ENCODE measurements at regions not wholly inside any gene's neighbourhood (a gene's known extent, or its start where the extent isn't known, plus 50 kb on each side); places are given as distances from the start of the nearest gene placed in this dataset.
"Not testable (repeated sequence)": the region's sequence is repeated elsewhere in the genome, so short reads cannot be mapped to it uniquely, and the experiment has no call there.

DNA sequence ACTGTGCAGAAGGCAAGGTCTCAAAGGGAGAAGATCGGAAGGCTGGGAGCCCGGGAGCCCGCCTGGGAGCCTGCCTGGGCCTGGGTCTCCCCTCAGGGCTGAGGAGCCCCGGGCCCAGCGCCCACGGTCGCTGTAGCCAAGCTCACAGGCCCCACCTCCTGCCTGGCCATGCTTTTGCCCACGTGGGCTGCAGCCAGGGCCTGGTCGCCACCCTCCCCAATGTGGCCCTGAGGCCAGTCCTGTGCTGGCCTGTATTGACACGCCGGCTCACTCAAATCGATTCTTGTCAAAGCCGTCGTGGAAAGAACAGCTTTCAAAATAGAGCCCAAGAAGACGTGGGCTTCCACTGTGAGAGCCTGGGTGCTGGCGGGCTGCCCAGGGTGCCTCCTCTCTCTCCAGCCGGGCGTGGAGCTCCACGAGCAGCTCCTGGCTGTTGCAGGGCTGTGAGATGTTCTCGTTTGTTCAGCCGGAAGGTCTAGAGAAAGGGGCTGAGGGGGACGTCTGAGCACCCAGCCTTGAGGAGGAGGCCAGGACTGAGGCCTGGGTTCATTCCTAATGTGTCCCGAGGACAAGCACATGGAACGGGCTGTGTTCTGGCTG, 4433.7 kb upstream of the TPTE start:
- not testable (repeated sequence) for H3K4me3 ChIP-seq (ENCODE audit: low read depth, low read length)

DNA sequence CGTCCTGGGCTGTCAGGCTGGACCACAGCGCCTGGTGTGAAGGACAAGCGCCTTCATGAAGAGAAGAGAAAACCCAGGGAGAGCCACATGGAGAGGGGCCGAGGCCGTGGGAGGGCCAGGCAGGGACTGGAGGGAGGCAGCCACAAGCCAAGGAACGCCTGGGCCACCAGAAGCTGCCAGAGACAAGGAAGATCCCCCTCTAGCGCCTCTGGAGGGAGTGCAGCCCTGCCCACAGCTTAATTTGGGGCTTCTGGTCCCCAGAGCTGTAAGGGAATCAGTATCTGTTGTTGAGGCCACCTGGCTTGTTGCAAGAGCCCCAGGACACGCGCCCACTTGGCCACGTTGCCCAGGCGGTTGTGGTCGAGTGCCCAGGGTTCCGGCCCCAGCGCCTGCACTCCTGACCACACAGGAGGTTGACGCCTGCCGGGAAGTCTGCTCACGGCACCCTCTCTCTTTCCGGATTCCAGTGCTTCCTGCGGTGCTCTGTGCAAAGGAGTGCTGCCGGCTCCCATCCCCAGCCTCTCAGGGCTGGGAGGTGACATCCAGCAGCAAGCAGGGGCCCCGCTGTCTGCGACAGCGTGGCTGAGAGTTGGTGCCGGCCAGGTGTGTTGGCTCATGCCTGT, 4431.0 kb upstream of the TPTE start:
- H3K4me3 ChIP-seq (ENCODE audit: low read depth, low read length); DNase-seq (ENCODE audit: low read depth): not testable (repeated sequence)

More for the DNA sequence above, 4433.7 kb upstream of the TPTE start:
- DNase-seq (ENCODE audit: low read depth) = not testable (repeated sequence)

DNA sequence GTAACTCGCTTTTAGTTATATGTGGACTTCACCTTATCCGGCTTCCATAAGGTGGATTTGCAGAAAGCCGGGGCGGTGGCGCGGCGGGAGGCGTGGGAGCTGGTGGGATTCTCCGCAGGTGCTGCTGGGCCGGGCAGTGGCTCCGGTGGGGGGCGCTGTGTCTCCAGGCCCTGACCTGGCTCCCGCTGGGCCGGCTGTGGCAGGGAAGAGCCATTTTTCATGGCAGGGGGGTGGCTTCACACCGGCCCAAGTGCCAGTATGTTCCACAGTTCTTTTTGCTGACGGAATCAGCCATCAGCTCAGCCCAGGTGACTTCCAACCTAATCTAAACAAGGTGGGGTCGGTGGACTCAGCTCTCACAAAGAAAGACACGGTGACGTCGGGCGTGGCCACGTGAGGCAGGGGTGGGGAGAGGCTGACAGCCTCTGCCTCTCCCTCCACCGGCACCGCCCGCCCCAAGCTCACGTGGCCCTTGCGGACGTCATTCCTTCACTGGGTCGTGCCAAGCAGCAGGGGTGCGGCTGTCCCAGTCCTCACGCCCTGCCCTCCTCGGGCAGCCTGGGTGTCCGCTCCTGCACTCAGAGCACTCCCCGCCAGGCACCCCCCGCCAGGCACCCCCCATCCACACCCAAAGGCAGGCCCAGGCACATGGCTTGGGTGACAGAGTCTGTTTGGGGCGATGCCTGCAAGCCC, 4429.9 kb upstream of the TPTE start:
- not testable (repeated sequence) for H3K4me3 ChIP-seq (ENCODE audit: low read depth, low read length); DNase-seq (ENCODE audit: low read depth)

DNA sequence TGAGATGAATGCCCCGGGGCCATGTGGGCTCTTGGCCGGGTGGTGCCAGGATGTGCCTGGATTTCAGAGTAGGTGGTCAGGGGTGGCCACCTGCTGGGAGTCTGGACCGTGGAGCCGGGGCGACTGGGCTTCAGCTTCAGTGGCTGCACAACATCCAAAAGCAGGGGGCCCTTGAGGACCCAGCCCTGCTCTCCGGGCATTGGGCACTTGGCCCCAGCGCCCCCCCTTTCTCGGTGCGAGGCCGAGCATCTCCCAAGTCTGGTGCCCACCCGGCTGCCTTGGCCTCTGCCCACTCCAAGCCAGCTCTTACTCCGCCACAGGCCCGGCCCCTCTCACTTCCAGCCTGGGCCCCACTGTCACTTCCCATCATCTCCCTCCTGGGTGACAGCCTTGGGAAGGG, 4429.0 kb upstream of the TPTE start:
- not testable (repeated sequence) for H3K4me3 ChIP-seq (ENCODE audit: low read depth, low read length); DNase-seq (ENCODE audit: low read depth)

DNA sequence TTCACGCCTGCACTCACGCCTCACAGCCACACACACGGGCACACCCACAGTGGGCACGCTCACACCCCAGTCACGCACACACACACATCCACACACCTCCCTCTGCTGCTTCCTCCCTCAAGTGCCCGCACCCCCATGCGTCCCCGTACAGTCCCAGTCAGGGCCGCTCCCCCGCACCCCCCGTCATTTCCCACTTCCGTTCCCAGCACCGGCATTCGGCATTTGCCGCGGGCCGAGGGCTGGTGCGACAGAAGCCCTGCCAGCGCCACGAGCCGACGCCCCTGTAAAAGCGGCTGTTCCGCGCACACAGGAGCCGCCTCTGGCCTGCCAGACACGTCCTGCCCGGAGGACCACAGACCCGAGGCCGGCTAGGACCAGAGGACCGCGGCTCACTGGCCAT, 4428.0 kb upstream of the TPTE start:
- H3K4me3 ChIP-seq (ENCODE audit: low read depth, low read length); DNase-seq (ENCODE audit: low read depth): not testable (repeated sequence)

DNA sequence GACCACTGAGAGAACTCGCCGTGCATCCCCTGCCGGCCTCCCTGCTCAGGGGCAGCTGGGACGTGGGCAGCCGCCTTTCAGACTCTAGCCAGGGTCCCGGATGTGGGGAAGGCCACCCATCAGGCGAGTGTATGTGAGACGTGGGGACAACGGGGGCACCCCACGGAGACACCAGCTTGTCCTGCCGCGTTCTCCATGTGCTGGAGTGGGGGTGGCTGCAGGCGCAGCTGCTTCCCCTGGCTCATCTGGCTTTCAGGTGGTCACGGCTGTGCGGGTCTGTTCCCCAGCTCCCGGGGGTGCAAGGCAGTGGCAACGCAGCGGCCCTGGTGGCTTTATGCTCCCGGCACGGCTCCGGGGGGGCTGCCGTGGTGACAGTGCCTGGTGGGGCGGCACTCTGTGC, 4427.5 kb upstream of the TPTE start:
- not testable (repeated sequence) for H3K4me3 ChIP-seq (ENCODE audit: low read depth, low read length); DNase-seq (ENCODE audit: low read depth)

DNA sequence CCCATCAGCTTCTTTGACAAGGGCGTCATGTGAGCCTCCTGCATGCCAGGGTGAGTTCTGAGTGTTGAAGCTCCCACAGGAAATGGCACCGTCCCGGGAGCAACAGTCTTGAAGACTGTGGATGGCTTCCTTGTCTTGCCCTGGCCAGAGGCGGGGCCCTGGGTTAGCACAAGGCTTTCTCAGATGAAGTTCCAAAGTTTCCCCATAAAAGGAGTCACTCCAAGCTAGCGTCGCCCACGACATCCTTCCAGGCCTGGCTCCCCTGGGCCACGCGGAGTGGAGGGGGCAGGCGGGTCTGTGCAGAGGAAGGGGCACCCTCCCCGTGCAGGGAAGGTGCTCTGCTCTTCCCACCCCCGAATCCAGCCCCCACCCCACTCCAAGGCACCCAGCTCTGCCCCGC, 4426.1 kb upstream of the TPTE start:
- H3K4me3 ChIP-seq (ENCODE audit: low read depth, low read length); DNase-seq (ENCODE audit: low read depth): not testable (repeated sequence)

DNA sequence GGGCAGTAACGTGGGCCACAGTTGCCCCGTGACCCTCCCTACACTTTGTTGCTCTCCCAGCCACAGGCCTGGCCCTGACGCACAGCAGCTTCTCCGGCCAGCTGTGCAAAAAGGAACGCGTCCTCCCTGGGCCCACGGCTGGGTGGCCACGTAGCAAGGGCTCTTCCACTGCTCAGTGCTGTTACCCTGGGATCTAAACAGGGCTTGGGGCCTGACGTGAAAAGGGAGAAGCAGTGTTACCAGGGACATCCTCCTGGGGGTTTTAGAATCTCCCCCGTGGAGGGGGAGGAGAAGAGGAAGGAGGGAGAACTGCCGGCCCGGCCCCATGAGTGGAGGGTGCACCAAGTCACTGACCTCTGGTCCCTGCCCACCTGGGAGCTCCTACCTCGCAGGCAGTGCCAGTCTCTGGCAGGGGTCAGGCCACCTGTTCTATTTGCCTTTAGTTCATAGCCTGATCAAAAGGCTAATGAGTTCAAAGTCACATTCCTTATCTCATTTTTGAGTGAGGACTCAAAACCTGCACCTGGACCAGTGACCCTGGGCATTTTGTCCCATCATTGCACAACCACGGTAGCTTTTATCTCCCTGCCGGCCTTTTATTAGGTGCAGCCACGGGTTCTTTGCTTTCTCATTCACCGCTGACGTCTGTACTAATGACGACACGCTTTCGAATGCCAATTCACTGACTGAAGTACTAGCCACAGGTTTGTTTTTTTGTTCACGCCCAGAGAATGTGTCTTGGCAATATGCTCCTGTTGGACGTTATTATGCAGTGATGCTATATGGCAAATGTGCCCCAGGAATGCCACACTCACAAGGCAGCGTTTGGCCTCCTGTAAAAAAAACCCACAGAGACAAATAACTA, 4424.6 kb upstream of the TPTE start:
- H3K4me3 ChIP-seq (ENCODE audit: low read depth, low read length); DNase-seq (ENCODE audit: low read depth): not testable (repeated sequence)

DNA sequence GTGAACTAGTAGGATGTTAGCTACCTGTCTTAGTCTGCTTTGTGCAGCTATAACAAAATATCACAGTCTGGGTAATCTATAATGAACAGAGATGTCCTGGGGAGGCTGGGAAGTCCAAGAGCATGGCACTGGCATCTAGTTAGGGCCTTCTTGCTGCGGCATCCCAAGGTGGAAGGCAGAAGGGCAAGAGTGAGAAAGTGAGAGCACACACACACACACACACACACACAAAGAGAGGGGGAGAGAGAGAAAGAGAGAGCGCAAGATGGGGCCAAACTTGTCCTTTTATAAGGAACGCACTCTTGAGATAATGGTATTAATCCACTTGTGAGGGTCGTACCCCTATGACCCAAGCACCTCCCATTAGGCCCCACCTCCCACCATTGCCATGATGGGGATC, 4423.6 kb upstream of the TPTE start:
- not testable (repeated sequence) for DNase-seq (ENCODE audit: low read depth); H3K4me3 ChIP-seq (ENCODE audit: low read depth, low read length)

DNA sequence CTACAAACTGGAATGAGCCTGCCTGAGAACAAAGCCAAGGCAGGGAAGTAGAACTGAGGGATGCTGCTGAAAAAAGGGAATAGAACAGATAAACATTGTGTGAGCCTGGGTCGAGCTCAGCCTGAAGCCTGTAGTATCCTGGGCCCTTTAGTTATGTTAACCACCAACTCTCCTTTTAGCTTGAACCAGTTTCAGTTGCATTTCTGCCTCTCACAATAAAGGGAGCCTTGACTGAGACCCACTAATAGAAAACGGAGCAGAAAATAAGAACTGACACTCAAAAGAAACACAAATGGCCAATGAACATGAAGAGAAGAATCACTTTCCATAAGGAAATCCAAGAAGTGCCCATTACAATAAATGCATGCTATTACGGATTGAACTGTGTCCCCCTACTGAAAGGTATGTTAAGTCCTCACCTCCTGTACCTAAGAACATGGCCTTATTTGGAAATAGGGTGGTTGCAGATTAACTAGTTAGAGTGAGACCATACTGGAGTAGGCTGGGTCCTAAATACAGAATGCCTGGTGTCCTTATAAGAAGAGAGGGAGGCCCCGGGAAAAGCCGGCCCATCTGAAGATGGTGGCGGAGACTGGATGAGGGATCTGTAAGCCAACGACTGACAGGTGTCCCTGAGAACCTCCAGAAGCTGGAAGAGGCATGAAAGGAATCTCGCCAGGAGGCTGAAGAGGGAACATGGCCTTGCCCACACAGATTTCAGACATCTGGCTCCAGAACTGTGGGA, 4423.0 kb upstream of the TPTE start:
- H3K4me3 ChIP-seq (ENCODE audit: low read depth, low read length); DNase-seq (ENCODE audit: low read depth): not testable (repeated sequence)

DNA sequence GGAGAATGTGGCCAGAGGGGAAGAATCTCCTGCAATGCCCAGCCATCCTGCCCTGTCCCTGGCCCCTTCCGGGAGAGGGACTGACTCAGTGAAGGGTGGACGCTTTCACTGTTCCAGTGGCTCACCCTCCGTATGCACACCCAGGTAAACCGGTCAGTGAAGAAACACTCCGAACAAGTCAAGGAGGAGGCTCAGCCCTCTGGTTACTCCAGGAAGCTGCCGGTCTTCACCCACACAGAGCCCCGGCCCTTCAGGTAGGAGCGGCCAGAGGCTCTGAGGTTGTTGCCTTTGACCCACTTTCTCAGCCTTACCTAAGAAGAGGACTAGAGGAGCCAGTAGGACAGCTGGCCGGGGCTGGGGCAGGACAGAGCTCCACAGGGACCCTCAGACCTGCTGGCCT, 4419.8 kb upstream of the TPTE start:
- not testable (repeated sequence) for H3K4me3 ChIP-seq (ENCODE audit: low read depth, low read length); DNase-seq (ENCODE audit: low read depth)

DNA sequence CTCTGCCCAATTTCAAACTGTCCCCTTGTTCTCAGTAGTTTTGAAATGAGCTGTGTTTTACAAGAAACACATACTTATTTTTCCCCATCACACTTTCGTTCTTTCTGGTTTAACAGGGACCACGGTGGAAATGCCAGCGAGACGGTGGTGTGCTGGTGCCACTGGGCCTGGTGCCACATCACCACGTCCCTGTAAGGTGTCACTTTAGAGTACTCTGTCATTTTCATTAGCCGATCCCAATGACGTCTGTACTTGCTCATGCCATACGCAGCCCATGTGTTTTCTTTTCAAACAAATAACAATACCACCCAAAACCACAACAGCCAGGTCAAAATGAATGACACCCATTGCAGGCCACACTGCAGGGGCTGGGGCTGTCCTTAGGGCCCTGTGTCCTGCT, 4416.8 kb upstream of the TPTE start:
- DNase-seq (ENCODE audit: low read depth); H3K4me3 ChIP-seq (ENCODE audit: low read depth, low read length): not testable (repeated sequence)

DNA sequence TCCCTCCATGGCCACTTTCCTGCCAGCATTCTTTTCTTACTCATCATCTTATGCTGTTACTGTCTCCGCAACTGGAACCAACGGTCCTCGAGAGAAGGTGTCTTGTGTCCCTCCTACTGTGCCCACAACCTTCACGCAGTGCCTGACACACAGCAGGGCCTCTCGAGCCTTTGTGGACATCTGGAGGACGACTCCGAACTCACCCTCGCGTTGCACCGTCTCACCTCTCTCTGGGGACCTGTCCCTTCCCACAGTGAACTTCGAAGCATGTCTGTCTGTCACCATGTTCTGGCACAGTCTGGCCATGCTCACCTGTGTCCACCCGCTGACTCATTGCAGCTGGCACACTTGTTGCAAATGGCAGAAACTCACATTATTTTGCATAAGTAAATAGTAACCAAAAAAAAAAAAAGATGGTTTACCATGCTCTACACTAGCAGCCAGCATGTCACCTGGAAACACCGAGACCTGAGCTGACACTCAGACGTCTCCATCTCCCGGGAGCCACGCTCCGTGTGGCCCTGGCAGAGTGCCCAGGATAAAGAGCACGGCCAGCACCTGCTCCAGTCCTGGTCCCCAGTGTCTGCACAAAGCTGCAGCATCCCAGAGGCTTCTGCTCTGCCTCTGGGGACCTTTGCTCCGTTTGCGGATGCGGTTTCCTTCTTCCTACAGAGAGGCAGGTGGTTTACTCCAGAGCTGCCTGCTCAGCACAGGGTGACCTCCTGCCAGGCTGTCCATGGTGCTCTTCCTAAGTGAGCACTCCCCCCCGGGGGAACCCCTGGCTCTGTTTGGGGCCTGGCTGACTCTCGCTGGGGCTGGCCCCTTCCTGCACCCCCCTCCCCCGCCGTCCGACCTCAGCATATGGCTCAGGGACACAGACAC, 4414.5 kb upstream of the TPTE start:
- not testable (repeated sequence) for DNase-seq (ENCODE audit: low read depth); H3K4me3 ChIP-seq (ENCODE audit: low read depth, low read length)

DNA sequence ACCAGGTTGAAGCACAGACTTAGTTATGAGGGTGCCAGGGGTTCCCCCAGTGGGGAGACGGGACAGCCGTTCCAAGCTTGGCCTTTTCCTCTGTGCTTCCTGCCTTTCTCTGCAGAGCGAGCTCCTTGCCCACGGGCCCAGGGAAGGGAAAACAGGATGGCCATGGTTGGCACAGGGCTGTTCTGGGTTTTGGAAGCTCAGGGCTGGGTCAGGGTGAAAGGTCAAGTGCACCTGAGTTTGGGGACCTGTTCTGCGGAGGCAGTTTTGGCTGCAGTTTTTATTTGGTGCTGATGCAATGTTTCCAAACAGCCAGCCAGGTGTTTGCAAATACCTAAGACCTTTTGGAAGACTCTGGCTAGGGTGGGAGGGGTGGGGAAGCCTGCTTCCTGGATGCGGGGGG, 4412.5 kb upstream of the TPTE start:
- DNase-seq (ENCODE audit: low read depth); H3K4me3 ChIP-seq (ENCODE audit: low read depth, low read length): not testable (repeated sequence)

DNA sequence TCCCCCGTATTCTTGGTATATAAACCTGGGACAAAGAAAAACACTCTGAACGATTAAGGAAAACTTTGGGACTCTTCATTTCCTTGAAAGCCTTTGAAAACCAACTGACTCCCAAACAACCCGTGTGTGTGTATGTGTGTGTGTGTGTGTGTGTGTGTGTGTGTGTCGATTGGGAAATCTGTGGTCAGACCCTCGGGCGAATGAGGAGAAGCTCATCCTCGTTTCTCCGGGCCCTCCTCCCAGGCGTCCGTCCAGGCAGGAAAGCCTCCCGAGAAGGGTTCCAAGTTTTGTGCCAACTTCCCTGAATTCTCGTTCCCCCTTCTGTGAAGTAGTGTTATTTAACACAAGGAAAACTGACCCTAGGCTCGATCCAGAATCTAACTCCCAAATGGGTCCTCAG, 4411.6 kb upstream of the TPTE start:
- H3K4me3 ChIP-seq (ENCODE audit: low read depth, low read length) = not testable (repeated sequence)
- DNase-seq (ENCODE audit: low read depth) = peak; percentile 68

DNA sequence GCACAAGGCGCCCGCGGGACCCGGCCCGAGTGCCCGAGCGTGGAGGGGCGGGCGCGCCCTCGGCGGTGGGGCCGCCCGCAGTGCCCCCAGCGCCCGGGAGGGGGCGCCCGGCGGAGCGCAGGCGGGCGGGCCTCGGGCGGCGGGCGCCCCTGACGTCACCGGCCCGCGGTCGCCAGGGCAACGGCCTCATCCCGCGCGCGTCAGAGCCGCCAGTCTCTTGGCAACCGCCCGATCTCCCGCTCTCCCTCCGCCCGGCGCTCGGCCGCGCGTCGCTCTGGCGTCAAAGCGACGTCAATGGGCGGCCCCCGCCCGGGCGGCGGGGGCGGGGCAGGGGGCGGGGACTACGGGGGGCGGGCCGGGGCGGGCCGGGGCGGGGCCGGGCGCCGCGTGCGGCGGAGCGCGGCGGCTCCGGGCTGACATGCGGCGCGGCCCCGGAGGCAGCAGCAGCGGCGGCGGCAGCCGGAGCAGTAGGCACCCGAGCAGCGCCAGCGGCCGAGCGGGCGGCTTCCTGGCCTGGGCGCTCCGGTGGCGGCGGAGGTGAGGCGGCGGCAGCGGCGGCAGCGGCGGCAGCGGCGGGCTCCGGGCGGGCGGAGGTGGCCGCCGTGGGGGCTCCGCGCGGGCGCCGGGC, 4410.6 kb upstream of the TPTE start:
- not testable (repeated sequence) for H3K4me3 ChIP-seq (ENCODE audit: low read depth, low read length); DNase-seq (ENCODE audit: low read depth)

DNA sequence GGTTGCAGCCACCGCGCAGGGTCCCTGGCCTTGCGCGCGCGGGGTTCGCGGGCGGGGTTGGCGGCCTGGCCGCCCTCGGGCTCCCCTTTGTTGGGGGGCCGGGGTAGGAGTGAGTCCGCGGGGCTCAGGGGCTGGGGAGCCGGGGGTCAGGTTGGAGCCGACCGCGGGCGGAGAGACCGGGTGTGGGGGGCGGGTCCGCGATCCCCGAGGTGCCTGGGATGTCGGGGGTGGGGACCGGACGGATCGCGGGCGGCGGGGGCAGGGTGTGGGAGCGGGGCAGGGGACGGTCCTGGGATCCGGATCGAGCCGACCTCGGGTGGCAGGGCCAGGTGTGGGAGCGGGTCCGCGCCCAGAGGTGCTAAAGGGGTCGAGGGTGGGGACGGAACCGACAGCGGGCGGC, 4410.0 kb upstream of the TPTE start:
- not testable (repeated sequence) for DNase-seq (ENCODE audit: low read depth)

More for the DNA sequence above, 4410.0 kb upstream of the TPTE start:
- not testable (repeated sequence) for H3K4me3 ChIP-seq (ENCODE audit: low read depth, low read length)

Data from fibroblast of the aortic adventitia (primary cell).